H9 (cell line): ENCODE measurements at regions not wholly inside any gene's neighbourhood (a gene's known extent, or its start where the extent isn't known, plus 50 kb on each side); places are given as distances from the start of the nearest gene placed in this dataset.

Experiments used
- DNase-seq: peaks from one replicate; pipeline ENCODE4 v3.0.0-alpha.2; 2017
- H2AFZ ChIP-seq: one replicate; pipeline ENCODE4 v1.6.1; 2013; ENCODE audit warnings: mild to moderate bottlenecking, low read length, control low read depth, moderate library complexity
- H2AK5ac ChIP-seq: 2 replicates; pipeline ENCODE4 v1.6.1; 2013; ENCODE audit warnings: low read length, control low read depth, mixed read lengths; ENCODE audit not compliant: insufficient read length
- H2BK120ac ChIP-seq: one replicate; pipeline ENCODE4 v1.6.1; 2013; ENCODE audit warnings: low read depth, mild to moderate bottlenecking, low read length, control low read depth, inconsistent platforms; ENCODE audit not compliant: poor library complexity, severe bottlenecking
- H2BK12ac ChIP-seq: 2 replicates; pipeline ENCODE4 v1.6.1; 2013; ENCODE audit warnings: low read length, control low read depth, mixed read lengths, low read depth; ENCODE audit not compliant: insufficient read length
- H2BK15ac ChIP-seq: 2 replicates; pipeline ENCODE4 v1.6.1; 2013; ENCODE audit warnings: low read depth, low read length, control low read depth
- H2BK20ac ChIP-seq: one replicate; pipeline ENCODE4 v1.6.1; 2013; ENCODE audit warnings: low read depth, mild to moderate bottlenecking, low read length, control low read depth, inconsistent platforms; ENCODE audit not compliant: poor library complexity, severe bottlenecking
- H2BK5ac ChIP-seq: 2 replicates; pipeline ENCODE4 v1.6.1; 2013; ENCODE audit warnings: low read length, control low read depth, mixed read lengths; ENCODE audit not compliant: insufficient read length
- H3K14ac ChIP-seq: 2 replicates; pipeline ENCODE4 v1.6.1; 2013; ENCODE audit warnings: low read length, control low read depth; ENCODE audit not compliant: insufficient read depth
- H3K18ac ChIP-seq: 2 replicates; pipeline ENCODE4 v1.6.1; 2013; ENCODE audit warnings: low read depth, mild to moderate bottlenecking, mixed read lengths, low read length, control low read depth; ENCODE audit not compliant: insufficient read length
- H3K23ac ChIP-seq: 2 replicates; pipeline ENCODE4 v1.6.1; 2013; ENCODE audit warnings: low read length, control low read depth, mixed read lengths, low read depth; ENCODE audit not compliant: insufficient read length
- H3K23me2 ChIP-seq: 2 replicates; pipeline ENCODE4 v1.6.1; 2013; ENCODE audit warnings: low read depth, mild to moderate bottlenecking, mixed read lengths, low read length, control low read depth; ENCODE audit not compliant: insufficient read length, poor library complexity, severe bottlenecking
- H3K27ac ChIP-seq: 2 replicates; pipeline ENCODE4 v1.5.1; 2013; ENCODE audit warnings: low read length, control low read depth, mixed read lengths, low read depth; ENCODE audit not compliant: insufficient read length
- H3K27me3 ChIP-seq: 2 replicates; pipeline ENCODE4 v1.6.1; 2013; ENCODE audit warnings: low read length, control low read depth, inconsistent platforms; ENCODE audit not compliant: insufficient read depth
- H3K4ac ChIP-seq: 2 replicates; pipeline ENCODE4 v1.6.1; 2013; ENCODE audit warnings: low read depth, mild to moderate bottlenecking, control low read depth, inconsistent platforms, low read length, moderate library complexity
- H3K4me1 ChIP-seq: 2 replicates; pipeline ENCODE4 v1.6.1; 2013; ENCODE audit warnings: low read length, control low read depth, inconsistent platforms; ENCODE audit not compliant: insufficient read depth
- H3K4me2 ChIP-seq: 2 replicates; pipeline ENCODE4 v1.6.1; 2013; ENCODE audit warnings: low read length, control low read depth, mixed read lengths; ENCODE audit not compliant: insufficient read length, insufficient read depth
- H3K56ac ChIP-seq: 2 replicates; pipeline ENCODE4 v1.6.1; 2013; ENCODE audit warnings: low read depth, mild to moderate bottlenecking, mixed read lengths, low read length, control low read depth; ENCODE audit not compliant: insufficient read length
- H3K79me1 ChIP-seq: 2 replicates; pipeline ENCODE4 v1.6.1; 2013; ENCODE audit warnings: low read depth, mild to moderate bottlenecking, moderate library complexity, low read length, control low read depth, inconsistent platforms; ENCODE audit not compliant: insufficient read depth, poor library complexity, severe bottlenecking
- H3K79me2 ChIP-seq: 2 replicates; pipeline ENCODE4 v1.6.1; 2013; ENCODE audit warnings: low read length, control low read depth, inconsistent platforms; ENCODE audit not compliant: insufficient read depth
- H3K9ac ChIP-seq: 2 replicates; pipeline ENCODE4 v1.6.1; 2013; ENCODE audit warnings: low read length, control low read depth, mixed read lengths; ENCODE audit not compliant: insufficient read length; ENCODE audit errors: extremely low read depth
- H3K9me3 ChIP-seq: one replicate; pipeline ENCODE4 v1.6.1; 2013; ENCODE audit warnings: low read depth, low read length, inconsistent platforms; ENCODE audit not compliant: control insufficient read depth
- H3T11ph ChIP-seq: one replicate; pipeline ENCODE4 v1.6.1; 2013; ENCODE audit warnings: mild to moderate bottlenecking, low read length, control low read depth, inconsistent platforms
- H4K20me1 ChIP-seq: one replicate; pipeline ENCODE4 v1.6.1; 2013; ENCODE audit not compliant: control insufficient read depth, insufficient read length, insufficient read depth
- H4K5ac ChIP-seq: 2 replicates; pipeline ENCODE4 v1.6.1; 2013; ENCODE audit warnings: low read depth, mild to moderate bottlenecking, mixed read lengths, low read length, control low read depth; ENCODE audit not compliant: insufficient read length
- H4K8ac ChIP-seq: replicated peaks from 2 replicates; pipeline ENCODE4 v1.6.1; 2013; ENCODE audit warnings: low read length, control low read depth, mixed read lengths, low read depth; ENCODE audit not compliant: insufficient read length
- H4K91ac ChIP-seq: 2 replicates; pipeline ENCODE4 v1.6.1; 2013; ENCODE audit warnings: low read depth, mild to moderate bottlenecking, moderate library complexity, mixed read lengths, low read length, control low read depth; ENCODE audit not compliant: insufficient read length
- H3K27ac Mint-ChIP-seq, 3 experiments: 2 replicates in 2 of 3; 3 replicates in 1 of 3; pipeline ENCODE4 v1.8.0; 2020 to 2021; ENCODE audit warnings: mixed read lengths in 3 of 3, mild to moderate bottlenecking in 1 of 3, moderate library complexity in 1 of 3
- H3K27me3 Mint-ChIP-seq: 2 replicates; pipeline ENCODE4 v1.8.0; 2021; ENCODE audit warnings: low read depth, mild to moderate bottlenecking, moderate library complexity, mixed read lengths
- H3K36me3 Mint-ChIP-seq, 3 experiments: 2 replicates in 2 of 3; 3 replicates in 1 of 3; pipeline ENCODE4 v1.8.0; 2020 to 2021; ENCODE audit warnings: low read depth in 3 of 3, mixed read lengths in 3 of 3; ENCODE audit not compliant: insufficient read depth in 1 of 3
- H3K4me1 Mint-ChIP-seq, 2 experiments: 2 replicates each; pipeline ENCODE4 v1.8.0; 2020; ENCODE audit warnings: mixed read lengths in 2 of 2
- H3K4me3 Mint-ChIP-seq, 2 experiments: 2 replicates in 1 of 2; 3 replicates in 1 of 2; pipeline ENCODE4 v1.8.0; 2020 to 2021; ENCODE audit warnings: mild to moderate bottlenecking in 2 of 2, mixed read lengths in 2 of 2, moderate library complexity in 1 of 2
- H3K9me3 Mint-ChIP-seq, 2 experiments: 2 replicates in 1 of 2; 3 replicates in 1 of 2; pipeline ENCODE4 v1.8.0; 2020; ENCODE audit warnings: mild to moderate bottlenecking in 2 of 2, mixed read lengths in 2 of 2, moderate library complexity in 1 of 2
- CTCF ChIP-seq: fragments of 200-600 bp; sonication (generic); conservative IDR thresholded peaks from 3 replicates; pipeline ENCODE4 v1.8.0; 2021; ENCODE audit warnings: antibody characterized with exemption, mild to moderate bottlenecking
- WGBS: extraction: QIAGEN DNeasy Blood & Tissue Kit; methylation state at CpG from one replicate; pipeline ENCODE4 v1.1.7; 2013; ENCODE audit warnings: missing lambda C conversion rate, low lambda C conversion rate, mixed read lengths; ENCODE audit not compliant: insufficient read length; ENCODE audit errors: extremely low coverage; 5-methylcytosine and 5-hydroxymethylcytosine counted together

- Histone ChIP-seq H2BK12ac (no peak overlapping the region), H2BK5ac (no peak overlapping the region), H3K79me2 (no peaks in the 10 kb centered on the region), H3K23ac (no peak overlapping the region), H4K8ac (no peak overlapping the region), H4K20me1 (no peaks in the 10 kb centered on the region), H3K4me2 (no peak overlapping the region), H3K9me3 (no peaks in the 10 kb centered on the region), H2BK15ac (no peak overlapping the region), H3K56ac (no peak overlapping the region), H3K23me2 (no peaks in the 10 kb centered on the region), H2AFZ (no peak overlapping the region), H3T11ph (no peak overlapping the region), H3K14ac (no peak overlapping the region), H3K18ac (no peak overlapping the region), H3K27ac (no peak overlapping the region), H3K27me3 (no peaks in the 10 kb centered on the region), H2AK5ac (no peak overlapping the region), H3K4ac (no peak overlapping the region), H4K5ac (no peak overlapping the region), H3K79me1 (no peaks in the 10 kb centered on the region), H2BK20ac (no peak overlapping the region), H3K9ac (no peak overlapping the region), H4K91ac (no peak overlapping the region), H3K4me1 (no peaks in the 10 kb centered on the region), H2BK120ac (no peak overlapping the region)
- no peak for DNase-seq
- Mint-ChIP-seq H3K4me1 (no peaks in the 10 kb centered on the region), H3K9me3 (peaks cover 19 to 26% of the 10 kb centered on the region in 2 experiments), H3K36me3 (peaks cover 0 to 8% (median 3%) of the 10 kb centered on the region in 3 experiments; a peak in 5 of 7 replicates), H3K27me3 (peaks cover 4% of the 10 kb centered on the region), H3K27ac (no peak overlapping the region), H3K4me3 (no peak overlapping the region)
- no peak for TF ChIP-seq CTCF
- WGBS, result no CpG with 5 or more reads among the region's 1 CpG
Observed at GRCh38 chr17:31627960-31628359, 231.1 kb downstream of the COPRS start.
